Nephron progenitor cell (in vitro differentiated cells): ENCODE measurements at regions not wholly inside any gene's neighbourhood (a gene's known extent, or its start where the extent isn't known, plus 50 kb on each side); places are given as distances from the start of the nearest gene placed in this dataset.

Experiments used
- DNase-seq: peaks from one replicate; pipeline ENCODE4 v3.0.0; 2021
- H3K27ac Mint-ChIP-seq: 2 replicates; pipeline ENCODE4 v1.8.0; 2021; ENCODE audit warnings: mild to moderate bottlenecking, moderate library complexity, mixed read lengths
- H3K27me3 Mint-ChIP-seq: 2 replicates; pipeline ENCODE4 v1.8.0; 2021; ENCODE audit warnings: mild to moderate bottlenecking, low read depth, mixed read lengths; ENCODE audit not compliant: poor library complexity
- H3K36me3 Mint-ChIP-seq: 2 replicates; pipeline ENCODE4 v1.8.0; 2021; ENCODE audit warnings: low read depth, mixed read lengths
- H3K4me1 Mint-ChIP-seq: 2 replicates; pipeline ENCODE4 v1.8.0; 2021; ENCODE audit warnings: mixed read lengths
- H3K4me3 Mint-ChIP-seq: 2 replicates; pipeline ENCODE4 v1.8.0; 2021; ENCODE audit warnings: mild to moderate bottlenecking, moderate library complexity, mixed read lengths
- H3K9me3 Mint-ChIP-seq: 2 replicates; pipeline ENCODE4 v1.8.0; 2021; ENCODE audit warnings: mild to moderate bottlenecking, moderate library complexity, mixed read lengths
- CTCF ChIP-seq: fragments of 200-600 bp; sonication (generic); IDR thresholded peaks from 2 replicates; pipeline ENCODE4 v1.5.0; 2021; ENCODE audit warnings: antibody characterized with exemption

GRCh38 chr17:55872374-55872773 is 121.5 kb downstream of the PCTP start:
- DNase-seq, result no peak
- Mint-ChIP-seq H3K4me3 (no peak overlapping the region), H3K27me3 (peaks cover 4% of the 10 kb centered on the region), H3K9me3 (peaks cover 15% of the 10 kb centered on the region), H3K27ac (no peak overlapping the region), H3K4me1 (no peaks in the 10 kb centered on the region), H3K36me3 (no peaks in the 10 kb centered on the region)
- no peak for TF ChIP-seq CTCF

- no peak for TF ChIP-seq CTCF
- H3K27me3 Mint-ChIP-seq, result peaks cover 4% of the 10 kb centered on the region
- H3K4me1 Mint-ChIP-seq, result no peaks in the 10 kb centered on the region
- H3K36me3 Mint-ChIP-seq, result no peaks in the 10 kb centered on the region
- peaks cover 12% of the 10 kb centered on the region for H3K9me3 Mint-ChIP-seq
- no peak overlapping the region for H3K4me3 Mint-ChIP-seq
- DNase-seq, result no peak
- H3K27ac Mint-ChIP-seq, result no peak overlapping the region
Measured at GRCh38 chr17:55873017-55873758, 122.3 kb downstream of the PCTP start.

- DNase-seq, result no peak
- H3K4me1 Mint-ChIP-seq, result no peaks in the 10 kb centered on the region
Measured at GRCh38 chr17:55883149-55883548, 132.3 kb downstream of the PCTP start.

GRCh38 chr17:55887531-55887930 is 136.7 kb downstream of the PCTP start:
- peaks cover 10% of the 10 kb centered on the region for H3K9me3 Mint-ChIP-seq
- H3K36me3 Mint-ChIP-seq, result no peaks in the 10 kb centered on the region
- H3K4me1 Mint-ChIP-seq, result no peaks in the 10 kb centered on the region
- no peak for DNase-seq
- no peak for TF ChIP-seq CTCF
- no peak overlapping the region for H3K27ac Mint-ChIP-seq
- peaks cover 16% of the 10 kb centered on the region for H3K27me3 Mint-ChIP-seq
- no peak overlapping the region for H3K4me3 Mint-ChIP-seq

More at GRCh38 chr17:55883149-55883548, 132.3 kb downstream of the PCTP start:
- no peak overlapping the region for H3K27ac Mint-ChIP-seq
- no peak for TF ChIP-seq CTCF
- no peaks in the 10 kb centered on the region for H3K36me3 Mint-ChIP-seq
- no peaks in the 10 kb centered on the region for H3K9me3 Mint-ChIP-seq
- no peak overlapping the region for H3K4me3 Mint-ChIP-seq
- H3K27me3 Mint-ChIP-seq, result peaks cover 7% of the 10 kb centered on the region

- TF ChIP-seq CTCF, result no peak
- no peak overlapping the region for H3K27ac Mint-ChIP-seq
- H3K4me3 Mint-ChIP-seq, result no peak overlapping the region
- H3K4me1 Mint-ChIP-seq, result no peaks in the 10 kb centered on the region
- H3K36me3 Mint-ChIP-seq, result no peaks in the 10 kb centered on the region
- H3K27me3 Mint-ChIP-seq, result peaks cover 13% of the 10 kb centered on the region
- H3K9me3 Mint-ChIP-seq, result peaks cover 10% of the 10 kb centered on the region
- DNase-seq, result no peak
Measured at GRCh38 chr17:55889271-55889670, 138.4 kb downstream of the PCTP start.
